NCI-H146 (cell line): ENCODE measurements at regions not wholly inside any gene's neighbourhood (a gene's known extent, or its start where the extent isn't known, plus 50 kb on each side); places are given as distances from the start of the nearest gene placed in this dataset.

ENCODE experiments used
- DNase-seq: peaks from one replicate; lab custom pipeline; 2025; lab: John Stamatoyannopoulos, UW

- no peak for DNase-seq
These were observed 289.2 kb upstream of the DMRT1 start for GRCh38 chr9:551986-552929.

DNA sequence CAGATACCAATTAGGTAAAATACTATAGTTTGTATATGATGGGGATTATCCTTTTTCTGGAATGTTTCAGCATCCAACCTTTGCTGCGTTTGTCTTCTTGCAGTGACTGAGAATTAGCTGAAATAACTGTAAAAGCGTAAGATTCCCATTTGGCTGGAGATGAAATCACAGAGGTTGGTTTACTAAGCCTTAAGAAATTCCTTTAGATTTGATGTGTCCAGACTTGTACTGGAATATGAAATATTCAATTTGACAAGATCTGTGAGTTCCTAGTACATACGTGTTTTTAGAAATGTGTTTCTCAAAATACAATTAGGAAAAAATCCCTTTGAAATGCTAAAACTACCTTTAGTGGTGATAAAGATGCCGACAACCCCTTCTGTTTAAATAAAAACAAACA, 286.0 kb upstream of the DMRT1 start:
- DNase-seq = no peak

DNA sequence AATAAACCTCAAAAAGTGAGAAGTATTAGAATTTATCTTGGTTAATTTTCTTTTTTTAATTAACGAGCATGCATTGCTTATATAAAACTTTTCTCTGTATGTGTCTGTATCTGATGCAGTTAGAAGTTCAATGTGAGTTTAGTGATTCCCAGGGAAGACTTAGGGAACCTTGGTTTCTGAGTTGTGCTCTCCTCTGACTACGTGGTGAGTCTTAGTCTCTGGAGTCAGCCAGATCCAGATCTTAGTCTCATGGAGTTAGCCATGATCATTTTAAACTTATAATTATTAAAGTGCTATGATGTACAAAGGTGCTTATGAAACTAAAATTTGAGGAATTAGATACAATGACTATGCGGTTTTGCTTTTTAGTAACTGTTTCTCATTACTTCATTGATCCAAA, 285.3 kb upstream of the DMRT1 start:
- DNase-seq = no peak

DNA sequence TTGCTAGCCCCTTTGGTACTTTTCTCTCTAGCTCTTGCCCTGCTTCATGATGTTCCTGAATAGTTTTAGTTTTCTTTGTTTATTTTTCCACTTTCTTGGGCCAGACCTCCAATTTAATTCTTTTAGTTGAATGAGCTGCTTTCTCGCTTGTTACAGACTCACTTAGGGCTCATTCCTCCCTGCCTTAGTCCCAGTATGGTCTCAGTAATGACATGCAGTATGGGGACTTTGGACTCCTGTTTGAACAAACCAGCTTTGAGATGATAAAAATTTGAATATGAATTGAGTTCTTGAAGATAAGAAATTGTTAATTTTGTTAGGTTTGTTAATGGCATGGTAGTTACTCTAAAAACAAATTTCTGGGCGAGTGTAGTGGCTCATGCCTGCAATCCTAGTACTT, 284.8 kb upstream of the DMRT1 start:
- DNase-seq = no peak

DNA sequence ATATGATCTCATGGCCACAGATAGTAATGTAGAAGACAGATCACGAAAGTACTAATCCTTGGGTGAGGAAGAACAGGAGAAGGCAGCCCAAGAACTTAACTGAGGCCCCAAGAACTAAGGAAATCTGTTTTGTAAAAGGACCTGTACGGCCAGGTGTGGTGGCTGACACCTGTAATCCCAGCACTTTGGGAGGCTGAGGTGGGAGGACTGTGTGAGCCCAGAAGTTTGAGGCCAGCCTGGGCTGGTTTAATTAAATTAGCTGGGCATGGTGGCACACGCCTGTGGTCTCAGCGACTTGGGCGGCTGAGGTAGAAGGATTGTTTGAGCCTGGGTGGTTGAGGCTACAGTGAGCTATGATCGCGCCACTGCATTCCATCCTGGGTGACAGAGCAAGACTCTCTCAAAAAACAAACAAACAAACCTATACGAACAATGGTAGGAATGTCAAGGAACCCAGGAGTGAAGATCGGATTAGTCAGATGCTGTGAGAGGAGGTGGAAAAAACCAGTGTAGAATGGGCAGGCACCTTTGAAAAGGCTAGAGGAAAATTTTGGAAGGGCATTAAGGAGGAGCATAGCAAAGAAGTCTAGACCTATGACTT, 283.8 kb upstream of the DMRT1 start:
- DNase-seq = no peak

- DNase-seq = no peak
These were observed 280.1 kb upstream of the DMRT1 start for GRCh38 chr9:561427-561826.

DNA sequence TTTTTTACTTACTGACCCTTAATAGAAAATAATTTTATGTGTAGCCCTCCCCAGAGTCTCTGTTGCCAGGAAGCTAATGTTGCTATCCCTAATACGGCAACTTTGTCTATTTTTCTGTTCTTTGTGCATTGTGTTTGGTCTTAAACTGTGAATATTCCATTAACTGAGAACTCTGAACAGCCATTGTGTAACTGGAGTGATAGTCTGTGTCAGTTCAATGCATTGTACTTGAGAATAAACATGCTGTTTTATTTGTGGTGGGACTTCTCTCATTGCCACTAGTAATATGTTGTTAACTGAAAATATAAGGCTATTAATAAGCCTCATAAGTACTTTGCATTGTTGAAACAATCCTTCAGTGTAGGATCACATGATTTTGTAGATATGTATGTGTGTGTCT, 278.3 kb upstream of the DMRT1 start:
- DNase-seq = no peak

GRCh38 chr9:565528-565927, 276.0 kb upstream of the DMRT1 start:
- no peak for DNase-seq

GRCh38 chr9:567128-567746, 274.3 kb upstream of the DMRT1 start:
- DNase-seq = no peak

- no peak for DNase-seq
These were observed 273.7 kb upstream of the DMRT1 start for GRCh38 chr9:567747-568305.

GRCh38 chr9:569296-569695, 272.2 kb upstream of the DMRT1 start:
- DNase-seq = no peak

DNA sequence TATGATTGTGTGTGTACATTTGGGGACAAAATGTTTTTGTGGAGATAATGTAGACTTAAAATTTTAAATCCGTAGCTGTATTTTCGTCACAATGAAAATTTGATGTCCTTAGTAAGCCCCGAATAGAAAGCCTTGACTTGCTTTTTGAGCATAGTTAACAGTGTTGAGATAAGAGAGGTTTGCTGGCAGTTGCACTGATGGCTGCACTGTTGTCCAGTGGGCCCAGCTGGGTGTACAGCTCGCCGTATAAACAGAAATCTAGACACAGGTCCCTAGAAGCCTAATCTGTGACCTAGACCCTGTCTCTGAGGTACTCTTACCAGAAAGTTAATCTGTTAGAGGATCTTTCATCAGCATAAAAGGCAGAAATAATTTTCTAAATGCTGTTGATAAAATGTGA, 271.3 kb upstream of the DMRT1 start:
- no peak for DNase-seq

- DNase-seq = no peak
These were observed 270.4 kb upstream of the DMRT1 start for GRCh38 chr9:571066-571465.

DNA sequence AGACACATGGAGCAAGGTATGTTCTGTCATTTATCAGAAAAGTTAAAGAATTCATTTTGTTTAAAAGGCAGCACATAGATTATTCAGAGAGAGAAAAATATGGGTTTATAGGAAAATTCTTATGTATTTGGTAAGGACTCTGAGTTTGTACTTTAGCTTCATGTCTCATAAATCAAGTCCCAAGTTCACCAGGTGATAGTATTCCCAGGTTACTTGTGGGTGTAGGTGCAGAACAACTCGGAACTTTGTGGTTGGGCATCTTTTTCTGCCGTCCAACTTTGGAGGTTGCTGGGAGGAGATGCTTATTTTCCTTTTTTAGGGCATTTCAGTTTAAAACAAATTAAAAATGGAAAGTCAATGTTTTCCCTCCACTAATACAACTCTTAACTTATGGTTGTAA, 269.8 kb upstream of the DMRT1 start:
- DNase-seq = no peak

DNA sequence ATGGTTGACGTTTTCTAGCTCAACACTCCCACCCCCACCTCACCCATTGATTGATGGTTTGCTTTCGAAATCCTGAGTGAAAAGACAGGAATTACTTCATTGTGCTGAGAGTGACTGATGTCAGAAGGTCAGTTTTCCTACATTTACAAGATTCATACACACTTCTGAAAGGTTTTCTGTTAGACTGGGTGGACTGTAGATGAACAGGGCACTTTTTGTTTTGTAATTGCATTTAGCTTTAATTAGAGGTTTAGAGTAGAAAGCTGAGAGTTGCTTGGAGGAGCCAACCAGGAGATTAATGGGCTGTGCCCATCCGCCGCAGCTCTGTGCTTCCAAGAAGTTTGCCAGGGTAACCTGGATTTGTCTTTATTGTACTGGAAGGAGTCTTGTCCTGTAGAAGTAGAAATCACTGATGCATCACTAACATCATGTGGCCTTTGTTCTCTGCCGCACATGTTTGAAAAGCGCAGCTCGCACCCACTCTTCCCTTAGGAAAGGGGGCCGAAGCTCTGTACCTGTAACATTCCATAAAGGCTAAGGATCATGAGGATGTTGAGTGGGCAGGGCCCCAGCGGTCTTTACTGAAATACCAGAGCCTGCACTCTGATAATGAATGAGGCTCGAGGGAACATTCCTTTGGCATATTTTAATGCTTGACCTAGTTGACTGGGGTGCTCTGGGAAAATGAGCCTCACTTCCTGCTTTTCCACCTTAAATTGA, 267.6 kb upstream of the DMRT1 start:
- no peak for DNase-seq

GRCh38 chr9:575139-575538, 266.4 kb upstream of the DMRT1 start:
- DNase-seq = no peak

DNA sequence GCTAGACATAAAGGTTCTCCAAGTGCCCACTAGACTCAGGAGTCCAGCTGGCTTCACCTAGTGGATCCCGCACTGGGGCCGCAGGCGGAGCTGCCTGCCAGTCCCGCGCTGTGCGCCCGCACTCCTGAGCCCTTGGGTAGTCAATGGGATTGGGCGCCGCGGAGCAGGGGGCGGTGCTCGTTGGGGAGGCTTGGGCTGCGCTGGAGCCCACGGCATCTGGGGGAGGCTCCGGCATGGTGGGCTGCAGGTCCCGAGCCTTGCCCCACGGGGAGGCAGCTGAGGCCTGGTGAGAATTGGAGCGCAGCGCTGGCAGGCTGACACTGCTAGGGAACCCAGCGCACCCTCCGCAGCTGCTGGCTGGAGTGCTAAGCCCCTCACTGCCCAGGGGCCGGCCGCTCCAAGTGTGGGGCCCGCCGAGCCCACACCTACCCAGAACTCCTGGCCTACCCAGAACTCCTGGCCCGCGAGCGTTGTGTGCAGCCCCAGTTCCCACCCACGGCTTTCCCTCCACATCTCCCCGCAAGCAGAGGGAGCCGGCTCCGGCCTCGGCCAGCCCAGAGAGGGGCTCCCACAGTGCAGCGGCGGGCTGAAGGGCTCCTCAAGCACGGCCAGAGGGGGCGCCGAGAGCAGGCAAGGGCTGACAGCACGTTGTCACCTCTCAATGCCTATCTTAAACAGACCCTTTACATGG, 260.7 kb upstream of the DMRT1 start:
- DNase-seq = no peak

DNA sequence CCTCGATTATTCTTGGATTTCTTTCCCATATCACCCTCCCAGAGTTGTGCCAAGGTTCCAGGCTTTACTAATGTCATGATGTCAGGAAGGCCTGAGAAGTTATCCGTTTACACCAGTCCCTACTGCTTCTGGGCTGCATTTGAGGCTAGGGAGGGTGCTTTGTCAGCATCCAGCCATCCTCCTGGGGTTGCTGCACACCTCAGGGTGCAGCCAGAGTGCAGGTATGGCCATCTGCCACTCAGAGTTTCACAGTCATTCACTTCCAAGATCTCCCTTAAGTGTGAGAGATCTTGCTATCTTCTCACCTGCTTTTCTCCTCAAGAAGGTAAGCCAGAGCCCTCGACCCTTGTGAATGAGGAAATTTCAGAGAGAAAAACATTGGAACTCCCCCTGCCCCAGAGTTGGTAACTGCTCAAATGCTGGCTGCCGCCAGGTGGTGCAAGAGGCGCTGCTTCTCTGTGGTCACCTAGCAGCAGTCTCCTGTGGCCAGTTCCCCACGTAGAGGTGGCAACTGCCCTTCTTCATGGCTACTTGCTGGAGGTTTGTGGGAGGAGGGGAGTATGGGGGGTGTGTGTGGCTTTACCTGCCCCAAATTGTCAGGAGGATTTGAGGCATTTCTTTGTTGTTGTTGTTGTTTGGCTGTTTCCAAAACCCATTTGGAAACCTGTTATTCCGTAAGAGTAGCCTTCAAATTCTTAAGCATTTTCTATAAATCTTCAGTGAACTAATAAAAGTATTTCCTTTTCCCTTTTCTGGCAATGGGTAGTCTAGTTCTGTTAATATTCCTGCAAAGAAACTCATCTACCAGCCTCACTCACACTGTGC, 259.6 kb upstream of the DMRT1 start:
- DNase-seq = no peak

- no peak for DNase-seq
These were observed 258.7 kb upstream of the DMRT1 start for GRCh38 chr9:582775-583174.

- no peak for DNase-seq
These were observed 254.0 kb upstream of the DMRT1 start for GRCh38 chr9:587527-587926.

DNA sequence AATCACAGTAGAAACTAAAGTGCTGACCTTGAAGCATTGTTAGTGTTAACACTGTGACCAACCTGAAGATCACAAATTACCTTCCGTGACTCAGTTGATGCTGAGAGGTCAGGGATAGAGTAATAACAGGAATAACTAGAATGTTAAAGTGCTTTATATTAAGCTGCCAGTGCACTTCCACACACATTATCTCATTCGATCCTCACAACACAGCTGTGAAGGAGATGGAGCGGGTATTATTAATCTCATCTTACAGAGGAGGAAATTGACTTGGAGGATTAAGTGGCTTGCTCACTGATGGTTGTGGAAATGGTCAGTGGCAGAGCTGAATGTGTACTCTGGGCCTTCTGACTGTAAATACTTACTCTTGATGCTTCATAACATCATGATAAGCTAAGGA, 252.5 kb upstream of the DMRT1 start:
- no peak for DNase-seq
